Activated CD8-positive, alpha-beta T cell treated with anti-CD3 and anti-CD28 coated beads for 36 hours (primary cell): ENCODE measurements at regions not wholly inside any gene's neighbourhood (a gene's known extent, or its start where the extent isn't known, plus 50 kb on each side); places are given as distances from the start of the nearest gene placed in this dataset.

Source experiments
- ATAC-seq: fragments of 200-7000 bp; cut with Tn5 transposase; one replicate; pipeline ENCODE4 v1.10.0; 2021; ENCODE audit warnings: mild to moderate bottlenecking, moderate library complexity
- CTCF ChIA-PET: fragments of 350-600 bp; sonication (Branson Sonifier 250); formaldehyde crosslinking; loops from one replicate; lab custom pipeline; 2021; ENCODE audit warnings: antibody characterized with exemption; lab: Charles Lee
- POLR2A ChIA-PET: fragments of 350-600 bp; sonication (Branson Sonifier 250); formaldehyde crosslinking; loops from one replicate; lab custom pipeline; 2021; ENCODE audit warnings: antibody characterized with exemption; lab: Charles Lee
- DNase-seq: peaks from one replicate; pipeline ENCODE4 v3.0.0-alpha.2; 2020
- H3K27ac Mint-ChIP-seq: one replicate; pipeline ENCODE4 v1.8.0; 2021; ENCODE audit warnings: mild to moderate bottlenecking, mixed read lengths
- H3K27me3 Mint-ChIP-seq: one replicate; pipeline ENCODE4 v1.8.0; 2021; ENCODE audit warnings: mixed read lengths
- H3K36me3 Mint-ChIP-seq: one replicate; pipeline ENCODE4 v1.8.0; 2021; ENCODE audit warnings: low read depth, mixed read lengths
- H3K4me1 Mint-ChIP-seq: one replicate; pipeline ENCODE4 v1.8.0; 2021; ENCODE audit warnings: low read depth, mixed read lengths
- H3K4me3 Mint-ChIP-seq: one replicate; pipeline ENCODE4 v1.8.0; 2021; ENCODE audit warnings: mild to moderate bottlenecking, moderate library complexity, mixed read lengths
- H3K9me3 Mint-ChIP-seq: one replicate; pipeline ENCODE4 v1.8.0; 2021; ENCODE audit warnings: mixed read lengths
- intact Hi-C: fragments of 100-400 bp; cut with micrococcal nuclease; formaldehyde crosslinking; loops from one replicate; pipeline ENCODE4 v1.10.0; 2022
- TF ChIP-seq, protein P1 (sequence below): fragments of 200-600 bp; IDR thresholded peaks from one replicate; pipeline ENCODE4 v1.8.0; 2022; ENCODE audit warnings: antibody characterized with exemption, mild to moderate bottlenecking

DNA sequence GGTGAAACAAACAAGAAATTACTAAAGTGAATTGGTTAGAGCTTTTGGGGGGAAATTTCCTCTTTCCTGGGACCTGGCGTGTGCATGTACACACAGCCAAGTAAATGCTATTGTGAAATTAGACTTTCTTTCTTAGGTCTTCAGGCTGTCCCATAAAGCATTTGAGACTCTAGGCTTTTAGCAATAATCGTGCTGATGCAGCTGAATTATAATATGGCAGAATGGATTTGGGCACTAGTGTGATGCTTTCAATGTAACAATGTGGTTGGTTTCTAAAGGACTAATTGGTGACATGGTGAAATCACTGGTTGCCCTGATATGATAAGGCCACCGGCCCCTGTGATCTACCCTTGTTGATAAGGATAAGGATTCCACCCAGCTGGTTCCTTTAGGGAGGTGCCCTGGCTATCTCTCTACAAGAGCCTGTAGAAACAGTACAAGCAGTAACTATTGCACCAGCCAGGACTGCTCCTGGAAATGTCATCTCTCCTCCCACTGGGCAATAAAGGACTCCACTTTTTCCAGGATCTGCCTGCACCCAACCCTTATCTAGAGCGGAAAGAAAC is 164.1 kb downstream of the TFAP2A start:
- intact Hi-C loops, result loop anchor here (10.0 kb wide), 1 partner anchor 184 kb away; no protein-coding TSS in a partner anchor
- ChIA-PET POLR2A (interaction anchor here (0.7 kb wide), 1 partner anchor 185 kb away, joined by 3 read pairs; no protein-coding TSS in a partner anchor), CTCF (no interaction called here)
- ATAC-seq (no peak), DNase-seq (no peak)
- no peaks in the 10 kb centered on the region for H3K4me1 Mint-ChIP-seq
- TF ChIP-seq, protein P1, sequence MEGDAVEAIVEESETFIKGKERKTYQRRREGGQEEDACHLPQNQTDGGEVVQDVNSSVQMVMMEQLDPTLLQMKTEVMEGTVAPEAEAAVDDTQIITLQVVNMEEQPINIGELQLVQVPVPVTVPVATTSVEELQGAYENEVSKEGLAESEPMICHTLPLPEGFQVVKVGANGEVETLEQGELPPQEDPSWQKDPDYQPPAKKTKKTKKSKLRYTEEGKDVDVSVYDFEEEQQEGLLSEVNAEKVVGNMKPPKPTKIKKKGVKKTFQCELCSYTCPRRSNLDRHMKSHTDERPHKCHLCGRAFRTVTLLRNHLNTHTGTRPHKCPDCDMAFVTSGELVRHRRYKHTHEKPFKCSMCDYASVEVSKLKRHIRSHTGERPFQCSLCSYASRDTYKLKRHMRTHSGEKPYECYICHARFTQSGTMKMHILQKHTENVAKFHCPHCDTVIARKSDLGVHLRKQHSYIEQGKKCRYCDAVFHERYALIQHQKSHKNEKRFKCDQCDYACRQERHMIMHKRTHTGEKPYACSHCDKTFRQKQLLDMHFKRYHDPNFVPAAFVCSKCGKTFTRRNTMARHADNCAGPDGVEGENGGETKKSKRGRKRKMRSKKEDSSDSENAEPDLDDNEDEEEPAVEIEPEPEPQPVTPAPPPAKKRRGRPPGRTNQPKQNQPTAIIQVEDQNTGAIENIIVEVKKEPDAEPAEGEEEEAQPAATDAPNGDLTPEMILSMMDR, result no peak
- no peak overlapping the region for H3K4me3 Mint-ChIP-seq
- no peaks in the 10 kb centered on the region for H3K36me3 Mint-ChIP-seq
- H3K27me3 Mint-ChIP-seq, result peaks cover 4% of the 10 kb centered on the region
- H3K9me3 Mint-ChIP-seq, result no peaks in the 10 kb centered on the region
- H3K27ac Mint-ChIP-seq, result no peak overlapping the region

DNA sequence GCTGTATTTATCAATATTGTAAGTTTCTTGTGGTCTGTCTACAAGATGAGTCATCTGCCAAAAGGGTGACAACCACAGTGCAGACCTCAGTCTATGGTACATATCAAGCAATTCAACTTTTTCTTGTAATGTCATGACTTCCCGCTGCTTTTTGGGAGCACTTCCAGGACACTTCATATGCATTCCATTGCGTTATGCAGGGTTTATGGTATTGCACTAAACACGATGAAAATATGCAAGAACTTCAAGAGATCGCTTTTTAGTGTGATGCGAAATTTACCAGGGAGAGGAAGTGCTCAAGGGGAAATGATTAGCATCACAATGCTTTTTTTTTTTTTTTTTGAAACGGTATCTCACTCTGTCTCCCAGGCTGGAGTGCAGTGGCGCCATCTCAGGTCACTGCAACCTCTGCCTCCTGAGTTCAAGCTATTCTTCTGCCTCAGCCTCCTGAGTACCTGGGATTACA is 166.5 kb downstream of the TFAP2A start:
- no peaks in the 10 kb centered on the region for H3K4me1 Mint-ChIP-seq
- DNase-seq, result no peak
- H3K9me3 Mint-ChIP-seq, result no peaks in the 10 kb centered on the region
- CTCF ChIA-PET, result no interaction called here
- no peak overlapping the region for H3K27ac Mint-ChIP-seq
- H3K4me3 Mint-ChIP-seq, result no peak overlapping the region
- POLR2A ChIA-PET, result no interaction called here
- intact Hi-C loops, result no loop called here
- ATAC-seq, result no peak
- TF ChIP-seq, protein P1, result no peak
- H3K36me3 Mint-ChIP-seq, result no peaks in the 10 kb centered on the region
- H3K27me3 Mint-ChIP-seq, result peaks cover 4% of the 10 kb centered on the region

DNA sequence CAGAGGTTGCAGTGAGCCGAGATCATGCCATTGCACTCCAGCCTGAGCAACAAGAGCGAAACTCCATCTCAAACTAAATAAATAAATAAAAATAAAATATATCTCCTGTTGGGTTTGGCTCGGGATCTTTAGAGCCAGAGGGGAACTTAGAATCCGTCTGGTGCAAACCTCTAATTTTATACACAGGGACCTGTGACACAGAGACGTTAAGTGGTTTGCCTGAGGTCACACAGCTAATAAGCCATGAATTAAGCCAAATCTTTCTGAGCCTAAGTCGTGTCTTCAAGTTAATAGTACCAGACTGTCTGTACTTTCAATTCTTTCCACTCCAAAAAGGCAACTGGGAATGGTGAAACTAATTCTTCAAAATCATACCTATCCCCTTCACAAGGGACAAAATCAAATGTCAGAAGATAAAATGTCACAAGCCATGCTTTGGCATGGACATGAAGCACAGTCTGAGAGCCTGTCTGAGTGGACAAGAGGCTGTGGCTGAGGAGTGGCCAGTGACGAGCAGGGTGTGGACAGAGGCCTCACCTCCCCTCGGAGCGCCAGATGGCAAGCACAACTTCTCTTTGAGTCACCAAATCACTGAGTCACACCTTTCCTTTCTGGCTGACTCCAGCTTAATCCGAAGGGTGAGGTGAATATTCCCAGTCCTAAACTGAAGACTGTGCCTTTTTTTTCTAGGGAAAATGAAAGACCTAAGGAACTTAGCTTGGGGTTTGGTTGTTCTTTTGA is 177.4 kb downstream of the TFAP2A start:
- no peaks in the 10 kb centered on the region for H3K36me3 Mint-ChIP-seq
- no peaks in the 10 kb centered on the region for H3K9me3 Mint-ChIP-seq
- H3K4me1 Mint-ChIP-seq, result no peaks in the 10 kb centered on the region
- CTCF ChIA-PET, result no interaction called here
- ATAC-seq (no peak), DNase-seq (no peak)
- TF ChIP-seq, protein P1, result no peak
- no peak overlapping the region for H3K27ac Mint-ChIP-seq
- H3K4me3 Mint-ChIP-seq, result no peak overlapping the region
- POLR2A ChIA-PET, result no interaction called here
- intact Hi-C loops, result no loop called here
- H3K27me3 Mint-ChIP-seq, result peaks cover 1% of the 10 kb centered on the region

- ATAC-seq (no peak), DNase-seq (no peak)
- POLR2A ChIA-PET, result no interaction called here
- intact Hi-C loops, result no loop called here
- Mint-ChIP-seq H3K27ac (no peak overlapping the region), H3K36me3 (no peaks in the 10 kb centered on the region), H3K4me3 (no peak overlapping the region), H3K4me1 (no peaks in the 10 kb centered on the region), H3K9me3 (no peaks in the 10 kb centered on the region), H3K27me3 (no peaks in the 10 kb centered on the region)
- CTCF ChIA-PET, result interaction anchor here (0.6 kb wide), 1 partner anchor 21 kb away, joined by 3 read pairs; no protein-coding TSS in a partner anchor
- TF ChIP-seq, protein P1, result no peak
Measured at GRCh38 chr6:10235344-10235743, 179.5 kb downstream of the TFAP2A start.

GRCh38 chr6:10230531-10230930 is 184.3 kb downstream of the TFAP2A start:
- ChIA-PET POLR2A (no interaction called here), CTCF (no interaction called here)
- H3K27me3 Mint-ChIP-seq, result no peaks in the 10 kb centered on the region
- no peak overlapping the region for H3K27ac Mint-ChIP-seq
- no peaks in the 10 kb centered on the region for H3K4me1 Mint-ChIP-seq
- DNase-seq (no peak), ATAC-seq (no peak)
- intact Hi-C loops, result no loop called here
- H3K36me3 Mint-ChIP-seq, result no peaks in the 10 kb centered on the region
- TF ChIP-seq, protein P1, result no peak
- peaks cover 7% of the 10 kb centered on the region for H3K9me3 Mint-ChIP-seq
- no peak overlapping the region for H3K4me3 Mint-ChIP-seq
